Skin of body (tissue), 1 donor: ENCODE measurements at regions not wholly inside any gene's neighbourhood (a gene's known extent, or its start where the extent isn't known, plus 50 kb on each side); places are given as distances from the start of the nearest gene placed in this dataset.

ENCODE experiments used
- DNase-seq: peaks from one replicate; lab custom pipeline; 2025; lab: John Stamatoyannopoulos, UW

DNA sequence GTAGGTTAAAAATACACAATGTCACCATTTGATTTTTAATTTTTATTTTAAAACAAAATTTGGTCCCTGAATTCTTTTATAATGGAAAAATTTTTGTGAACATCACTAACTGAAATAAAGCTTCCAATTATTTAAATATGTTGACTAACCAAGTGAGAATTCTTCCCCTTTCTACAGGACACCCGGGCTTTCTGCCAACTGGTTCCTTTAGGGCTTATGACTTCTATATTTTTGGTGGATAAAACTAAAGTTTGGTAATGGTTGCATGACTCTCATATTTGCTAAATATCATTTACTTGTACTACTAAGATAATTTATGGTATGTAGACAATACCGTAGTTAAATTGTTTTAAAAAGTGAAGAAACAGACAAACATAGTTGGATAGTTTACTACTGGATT, 291.0 kb upstream of the DOK6 start:
- DNase-seq = no peak

DNA sequence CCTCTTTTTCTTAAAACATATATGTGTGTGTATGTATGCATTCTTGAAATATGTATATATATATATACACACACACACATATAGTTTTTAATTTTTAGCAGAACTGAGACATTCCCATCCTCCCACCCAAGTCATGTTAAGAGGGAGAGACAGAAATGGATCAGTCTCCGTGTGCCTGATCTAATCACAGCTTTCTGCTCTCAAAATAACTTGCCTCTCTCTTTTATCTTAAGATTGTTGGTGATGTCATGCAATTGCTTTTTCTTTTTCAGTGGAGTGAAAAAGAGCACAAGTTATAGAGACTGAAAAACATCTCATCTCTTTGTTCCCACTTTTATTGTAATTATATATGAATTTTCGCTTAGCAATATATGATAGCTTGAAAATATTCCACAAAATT, 279.9 kb upstream of the DOK6 start:
- DNase-seq = no peak

DNA sequence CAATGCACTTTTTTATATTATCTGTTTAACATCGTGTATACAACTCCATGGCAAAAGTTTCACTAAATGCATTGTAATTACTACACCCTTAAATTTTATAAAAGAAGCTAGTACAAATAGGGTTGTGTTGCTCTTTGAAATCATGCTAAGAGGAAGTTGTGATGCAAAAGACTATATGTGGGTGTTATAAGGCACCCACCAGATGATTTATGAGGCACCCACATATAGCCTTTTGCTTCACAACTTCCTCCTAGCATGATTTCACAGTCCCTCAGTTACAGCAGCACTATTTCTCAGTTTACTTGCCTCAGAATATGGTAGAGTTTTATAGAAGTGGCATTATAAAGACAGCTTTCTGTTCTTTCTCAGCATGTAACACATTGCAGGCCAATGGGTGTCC, 277.3 kb upstream of the DOK6 start:
- DNase-seq = no peak

DNA sequence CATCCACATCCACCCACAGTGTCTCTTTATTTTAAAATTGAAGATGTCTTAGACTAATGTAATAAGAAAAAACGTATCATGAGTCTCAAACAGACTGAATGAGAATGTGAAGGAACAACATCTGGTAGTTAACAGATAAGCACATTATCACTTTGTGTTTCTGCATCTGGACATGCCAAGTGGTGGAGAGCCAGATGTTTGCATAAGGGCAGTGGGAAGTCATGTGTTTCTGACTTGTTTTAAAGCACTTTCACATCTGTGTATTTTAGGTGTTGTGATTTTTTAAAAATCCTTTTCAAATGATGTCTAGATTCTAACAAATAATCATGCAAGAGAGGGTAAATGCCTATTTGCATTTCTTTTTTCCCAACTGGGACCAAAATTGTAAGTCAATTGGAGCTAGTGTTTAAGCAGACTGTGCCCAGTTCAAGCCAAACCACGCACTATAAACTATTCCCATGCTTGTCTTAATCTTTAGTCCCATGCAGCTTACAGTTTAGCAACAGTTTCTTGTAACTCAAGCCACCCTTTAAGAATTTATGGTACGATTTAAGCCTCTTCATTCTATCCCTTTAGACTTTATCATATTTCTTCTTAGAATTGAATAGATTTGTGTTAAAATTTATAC, 272.7 kb upstream of the DOK6 start:
- peak; percentile 86 for DNase-seq

DNA sequence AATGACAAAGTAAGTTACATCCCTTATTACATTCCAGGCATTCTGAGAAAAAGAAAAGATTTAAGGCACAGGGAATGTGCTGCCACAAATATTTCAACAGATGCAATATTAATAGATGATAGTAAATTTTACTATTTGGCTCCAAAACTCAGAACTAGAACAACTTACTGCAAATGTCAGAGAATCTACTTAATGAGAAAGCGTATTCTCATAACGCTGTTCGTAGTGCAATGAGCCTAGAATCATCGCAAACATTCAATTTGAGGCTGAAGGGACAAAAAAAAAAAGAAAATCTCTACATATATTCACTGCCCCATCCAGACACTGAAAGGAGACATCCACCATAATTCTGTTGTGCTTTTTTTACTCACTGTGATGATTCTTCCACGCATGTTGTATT, 272.1 kb upstream of the DOK6 start:
- DNase-seq = peak; percentile 48

DNA sequence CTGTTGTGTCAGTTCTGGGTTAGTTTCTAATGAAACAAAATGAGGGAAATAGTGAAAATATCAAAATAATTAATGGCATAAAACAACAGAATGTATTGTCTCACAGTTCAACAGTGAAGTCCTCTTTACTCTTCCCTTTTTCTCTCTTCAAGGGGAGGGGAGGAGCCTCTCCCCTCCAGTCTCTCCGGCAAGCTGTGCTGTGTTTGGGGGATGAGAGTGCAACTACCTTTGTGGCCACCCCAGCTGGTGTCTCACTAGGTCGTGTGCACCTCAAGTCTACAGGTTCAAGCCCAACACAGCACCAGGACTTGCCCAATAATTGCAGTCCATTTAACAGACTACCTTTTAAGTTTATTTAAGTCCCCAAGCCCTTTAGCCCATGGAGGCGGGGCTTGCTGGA, 271.7 kb upstream of the DOK6 start:
- no peak for DNase-seq

DNA sequence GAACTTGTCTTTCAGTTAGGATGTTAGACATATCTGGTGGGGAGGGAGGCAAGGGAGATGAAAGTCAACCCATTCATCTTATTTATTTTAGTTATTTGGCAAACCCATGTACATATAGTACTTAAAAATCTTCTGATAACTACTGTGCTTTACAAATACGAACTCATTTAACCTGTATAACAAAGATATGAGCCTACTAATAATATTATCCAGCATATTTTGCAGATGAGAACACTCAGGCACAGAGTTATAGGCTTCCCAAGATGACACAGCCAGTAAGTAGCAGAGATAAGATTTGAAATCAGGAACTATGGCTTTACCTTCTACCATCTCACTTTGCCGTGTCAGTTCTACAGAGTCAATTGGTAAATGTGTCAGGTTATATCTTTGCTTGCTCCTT, 262.6 kb upstream of the DOK6 start:
- DNase-seq = no peak

DNA sequence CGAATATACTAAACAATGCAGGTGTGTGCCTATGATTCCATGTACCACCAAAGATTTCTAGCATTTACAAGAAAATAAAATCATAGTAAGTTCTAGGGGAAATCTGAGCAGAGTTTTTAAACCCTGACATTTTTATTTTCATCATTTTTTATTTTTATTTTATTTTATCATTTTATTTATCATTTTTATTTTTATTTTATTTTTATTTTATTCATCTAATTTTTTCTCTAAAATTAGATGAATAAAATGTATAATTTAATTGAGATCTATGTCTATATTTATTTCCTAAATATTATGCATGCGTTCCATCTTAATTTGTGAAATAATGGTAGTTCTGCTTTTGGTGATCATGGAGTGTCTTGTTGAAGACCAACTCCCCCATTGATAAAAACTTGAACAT, 257.6 kb upstream of the DOK6 start:
- no peak for DNase-seq

DNA sequence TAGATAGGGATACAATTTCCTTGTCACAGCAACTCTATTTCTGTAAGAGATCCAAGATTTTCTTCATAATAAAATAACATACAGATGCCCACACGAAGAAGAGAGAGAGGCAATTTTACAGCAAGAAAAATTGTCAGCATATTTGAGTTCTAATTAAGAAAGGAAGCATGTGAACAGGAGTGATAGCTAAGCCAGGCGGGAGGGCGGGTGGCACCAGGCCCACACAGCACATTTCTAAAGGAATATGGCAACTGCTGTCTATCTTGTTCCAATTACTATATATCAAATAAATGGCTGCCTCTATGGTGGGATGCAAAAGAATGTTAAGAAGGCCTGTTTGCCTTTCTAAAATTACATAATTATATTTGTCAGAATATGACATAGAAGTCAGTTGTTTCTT, 248.3 kb upstream of the DOK6 start:
- DNase-seq = no peak

DNA sequence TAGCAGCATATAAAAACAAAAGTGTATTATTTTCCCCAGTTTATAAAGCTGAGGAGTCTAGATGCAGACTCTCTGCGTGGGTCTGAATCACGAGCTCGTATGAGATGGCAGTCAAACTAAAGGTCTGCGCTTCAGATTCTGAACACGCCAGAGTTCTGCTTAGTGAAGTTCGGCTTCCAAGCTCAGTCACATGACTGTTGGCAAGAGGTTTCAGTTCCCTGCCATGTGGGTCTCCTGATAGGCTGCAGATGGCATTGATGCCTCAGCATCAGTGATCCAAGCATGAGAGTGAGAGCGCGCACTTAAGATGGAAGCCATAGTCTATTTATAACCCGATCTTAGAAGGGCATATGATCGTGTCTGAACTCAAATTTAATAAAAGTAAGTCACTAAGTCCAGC, 242.8 kb upstream of the DOK6 start:
- no peak for DNase-seq

DNA sequence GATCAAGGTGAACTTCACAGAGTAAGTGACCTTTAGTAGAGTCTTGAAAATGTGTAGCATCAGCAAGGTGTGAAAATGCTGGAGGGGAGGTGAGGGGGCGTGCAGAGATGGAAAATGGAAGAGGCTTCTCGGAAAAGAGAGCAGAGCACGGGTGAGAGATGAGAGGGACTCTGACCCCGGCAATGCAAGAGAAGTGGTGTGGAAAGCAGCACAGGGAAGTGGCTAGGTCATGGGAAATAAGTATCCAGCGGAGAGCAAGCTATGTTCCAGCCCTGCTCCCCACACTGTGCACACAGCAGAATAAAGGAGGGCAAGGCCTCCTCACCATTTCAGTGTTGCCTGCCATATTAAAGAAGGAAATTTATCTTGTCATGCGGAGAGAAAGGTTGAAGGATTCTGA, 241.7 kb upstream of the DOK6 start:
- DNase-seq = no peak

DNA sequence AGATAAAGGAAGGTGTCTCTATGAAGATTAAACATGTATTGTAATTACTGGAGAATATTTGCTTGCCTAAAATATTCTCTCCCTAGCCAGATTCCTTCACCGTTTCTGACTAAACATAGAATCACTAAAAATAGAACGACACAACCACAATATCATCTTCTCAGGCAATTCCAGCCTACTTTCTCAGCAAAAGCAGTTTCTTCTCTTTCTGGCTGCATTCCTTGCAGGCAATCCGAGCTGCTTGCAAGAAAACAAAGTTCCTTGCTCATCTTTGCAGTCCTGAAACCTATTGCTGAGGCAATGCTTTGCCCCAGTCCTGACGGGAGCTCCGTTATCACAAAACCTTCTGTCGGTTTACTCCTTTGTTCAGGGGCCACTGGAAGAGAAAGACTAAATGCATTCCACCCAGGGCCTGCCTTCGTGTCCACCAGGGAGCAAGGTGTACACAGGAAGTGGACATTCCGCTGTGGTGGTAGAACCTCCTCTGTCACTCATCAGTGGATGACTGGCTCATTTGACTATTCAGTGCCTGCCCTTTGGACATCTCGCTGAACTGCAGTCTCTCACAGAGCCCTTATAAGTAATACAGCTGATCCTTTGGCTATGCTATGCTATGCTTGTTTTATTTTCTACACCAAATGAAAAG, 239.2 kb upstream of the DOK6 start:
- no peak for DNase-seq

DNA sequence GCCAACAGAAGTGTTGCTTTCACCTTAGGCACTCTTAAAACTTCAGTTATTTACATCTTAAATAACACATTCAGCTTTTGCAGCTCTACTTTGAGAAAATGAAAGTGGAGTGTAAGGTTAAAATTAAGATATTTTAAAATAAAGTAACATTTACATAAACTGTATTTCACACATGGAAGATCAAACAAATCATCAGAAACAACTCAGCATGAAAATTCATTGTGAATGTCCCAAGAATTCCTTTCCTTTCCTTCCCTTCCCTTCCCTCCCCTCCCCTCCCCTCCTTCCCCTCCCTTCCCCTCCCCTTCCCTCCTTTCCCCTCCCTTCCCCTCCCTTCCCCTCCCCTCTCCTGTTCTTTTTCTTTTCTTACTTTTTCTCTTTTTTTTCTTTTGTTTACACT, 238.0 kb upstream of the DOK6 start:
- no peak for DNase-seq

DNA sequence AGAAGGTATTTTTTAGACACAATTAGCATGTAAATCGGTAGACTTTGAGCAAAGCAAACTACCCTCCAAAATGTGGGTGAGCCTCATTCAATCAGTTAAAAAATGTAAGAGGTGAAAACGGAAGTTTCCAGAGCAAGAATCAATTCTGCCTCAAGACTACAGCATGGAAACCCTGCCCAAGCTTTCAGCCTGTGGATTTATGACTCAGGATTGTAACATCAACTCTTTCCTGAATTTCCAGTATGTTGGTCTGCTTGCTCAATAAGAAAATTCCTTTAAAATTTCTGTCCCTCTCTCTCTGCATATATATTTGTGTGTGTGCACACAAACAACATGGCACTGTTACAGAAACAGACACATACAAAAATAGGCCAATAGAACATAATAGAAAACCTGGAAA, 228.6 kb upstream of the DOK6 start:
- DNase-seq = no peak

DNA sequence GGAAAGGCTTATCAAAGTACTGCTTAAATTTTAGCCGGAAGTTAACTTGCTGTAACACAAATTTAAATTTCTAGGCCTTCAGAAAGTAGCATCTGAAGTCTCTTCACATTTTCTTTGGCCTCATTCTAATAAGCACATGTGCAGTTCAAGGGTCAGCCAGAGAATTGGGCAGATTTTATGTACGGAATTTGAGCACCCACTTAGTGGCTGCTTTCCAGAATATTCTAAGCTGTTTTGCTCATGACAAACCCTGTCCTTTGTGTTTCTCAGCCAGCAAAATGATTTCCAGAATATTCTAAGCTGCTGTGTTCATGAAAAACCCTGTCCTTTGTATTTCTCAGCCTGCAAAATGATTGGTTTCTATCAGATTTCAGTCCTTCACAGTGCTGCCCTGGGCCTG, 225.0 kb upstream of the DOK6 start:
- DNase-seq = no peak

DNA sequence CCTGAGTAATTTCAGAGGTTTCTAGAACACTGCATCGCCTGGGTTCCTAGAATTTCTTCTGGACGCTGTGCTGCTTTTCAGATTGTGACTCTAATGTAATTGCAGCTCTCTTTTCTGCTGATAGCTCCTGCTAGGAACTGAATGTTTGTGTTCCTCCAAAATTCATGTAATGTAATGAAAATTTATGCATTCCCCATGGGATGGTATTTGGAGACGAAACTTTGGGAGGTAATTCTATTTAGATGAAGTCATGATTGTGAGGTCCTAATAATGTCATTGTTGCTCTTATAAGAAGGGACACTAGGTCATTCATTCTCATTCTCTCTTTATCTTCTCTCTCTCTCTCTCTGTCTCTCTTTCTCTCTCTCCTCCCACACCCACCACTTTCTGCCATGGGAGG, 223.9 kb upstream of the DOK6 start:
- no peak for DNase-seq

DNA sequence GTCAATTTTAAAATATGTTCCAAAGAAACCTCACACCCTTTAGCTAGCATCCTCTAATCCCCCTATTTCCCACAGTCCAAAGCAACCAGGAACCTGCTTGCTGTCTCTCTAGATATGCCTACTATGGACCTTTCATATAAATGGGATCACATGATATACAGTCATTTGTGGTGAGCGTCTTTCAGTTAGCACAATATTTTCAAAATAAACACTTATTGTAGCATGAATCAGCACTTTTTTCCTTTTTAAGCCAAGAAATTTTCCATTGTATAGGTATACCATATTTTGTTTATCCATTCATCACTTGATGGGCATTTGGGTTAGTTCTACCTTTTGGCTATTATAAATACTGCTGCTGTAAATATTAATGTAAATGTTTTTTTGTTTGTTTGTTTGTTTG, 223.0 kb upstream of the DOK6 start:
- no peak for DNase-seq

DNA sequence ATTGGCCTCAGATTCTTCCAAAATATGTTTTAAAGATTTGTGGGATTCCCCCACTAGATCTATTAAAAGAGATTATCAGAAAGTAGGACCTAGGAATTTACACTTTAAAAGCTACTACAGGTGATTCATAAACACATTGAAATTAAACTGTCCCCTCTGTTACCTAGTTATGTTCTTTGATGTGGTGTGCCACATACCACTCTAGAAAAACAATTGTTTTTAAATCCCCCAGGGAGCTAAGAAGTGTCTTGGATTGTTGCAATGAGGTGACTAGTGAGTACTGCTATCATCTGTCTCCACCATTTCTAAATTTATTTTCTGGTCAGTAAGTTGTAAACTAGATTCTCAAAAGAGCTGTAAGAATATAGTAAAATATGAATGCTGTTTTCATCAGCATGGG, 214.5 kb upstream of the DOK6 start:
- DNase-seq = no peak

DNA sequence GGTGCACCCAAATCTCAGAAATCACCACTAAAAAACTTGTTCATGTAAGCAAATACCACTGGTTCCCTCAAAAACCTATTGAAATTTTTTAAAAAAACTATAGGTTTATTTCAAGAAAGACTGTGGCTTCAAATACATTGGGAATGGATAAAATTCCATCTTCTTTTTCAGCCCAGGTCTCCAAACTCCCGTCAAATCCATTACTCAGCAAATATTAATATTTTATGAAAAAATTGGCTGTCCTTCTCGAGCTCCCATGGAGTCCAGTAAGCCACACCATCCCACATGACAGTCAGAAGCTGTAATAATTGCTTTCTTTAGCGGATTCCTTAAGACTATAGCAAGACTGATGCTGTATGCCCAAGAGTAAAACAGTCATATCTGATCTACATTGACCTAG, 204.4 kb upstream of the DOK6 start:
- DNase-seq = no peak

DNA sequence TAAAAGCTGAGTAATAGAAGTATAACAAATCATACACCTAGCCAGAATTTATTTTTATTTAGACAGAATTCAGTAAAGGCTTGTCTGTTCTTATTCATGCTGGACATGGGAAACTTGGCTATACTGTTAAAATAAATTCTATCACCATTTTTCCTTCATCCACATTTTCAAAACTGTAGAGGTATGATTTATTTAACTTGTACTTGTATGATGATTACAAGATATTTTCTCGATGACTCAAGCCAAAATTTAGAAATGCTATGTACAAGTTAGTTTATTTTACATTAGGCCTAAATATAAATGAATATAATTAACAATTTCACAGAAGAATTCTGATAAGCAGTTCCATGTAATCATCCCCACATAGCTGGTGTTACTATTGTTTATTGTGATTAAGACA, 194.8 kb upstream of the DOK6 start:
- DNase-seq = no peak

DNA sequence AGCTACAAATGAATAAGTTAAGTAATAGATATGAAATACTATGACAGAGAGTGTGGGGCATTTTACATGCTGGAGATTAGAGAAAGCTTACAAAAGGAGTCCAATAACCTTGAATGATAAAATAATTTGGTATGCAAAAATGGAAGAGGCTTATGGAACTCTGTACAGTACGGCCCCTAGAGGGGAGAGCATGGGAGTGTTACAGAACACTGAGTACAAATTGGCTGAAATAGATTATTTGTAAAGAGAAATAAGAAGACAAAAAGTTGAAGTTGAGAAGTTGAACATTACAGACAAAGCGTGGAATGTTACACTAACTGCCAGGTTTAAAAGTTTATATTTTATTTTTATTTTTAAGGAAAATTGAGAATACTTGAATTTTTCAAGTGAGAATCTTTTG, 192.1 kb upstream of the DOK6 start:
- no peak for DNase-seq

DNA sequence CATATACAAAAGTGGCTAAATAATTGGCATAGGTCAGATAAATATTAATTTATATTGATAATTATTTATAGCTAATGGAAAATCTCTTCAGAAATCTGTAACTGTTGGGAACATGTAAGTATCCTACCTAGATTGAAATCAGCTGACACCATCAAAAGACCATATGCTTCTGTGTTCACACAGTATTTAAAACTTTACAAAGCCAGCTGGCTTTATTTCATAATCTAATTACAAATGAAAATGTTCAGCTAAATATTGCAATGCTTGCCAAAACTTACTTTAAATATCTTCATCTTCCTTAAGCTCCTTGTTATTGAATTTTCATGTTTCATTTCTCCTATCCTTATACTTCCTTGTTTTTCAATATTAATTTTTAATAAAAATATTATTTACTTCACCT, 190.9 kb upstream of the DOK6 start:
- DNase-seq = no peak

DNA sequence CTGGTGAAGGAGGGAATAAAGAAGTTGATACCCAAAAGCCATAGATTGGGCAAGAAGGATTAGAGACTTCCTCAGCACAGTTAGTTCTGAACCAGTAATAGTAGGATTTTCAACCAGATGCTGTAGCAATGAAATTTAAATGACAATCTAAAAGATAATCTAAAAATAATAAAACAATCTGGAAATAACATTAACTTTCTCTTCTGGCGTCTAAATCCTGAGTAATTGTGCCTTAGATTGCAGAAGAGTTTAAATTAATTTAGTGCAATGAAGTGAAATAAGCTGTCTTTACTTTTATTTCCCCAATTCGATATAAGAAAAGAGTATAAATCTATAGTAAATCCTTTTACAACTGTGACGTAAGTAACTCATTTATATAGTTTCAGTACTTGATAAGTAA, 186.8 kb upstream of the DOK6 start:
- no peak for DNase-seq

DNA sequence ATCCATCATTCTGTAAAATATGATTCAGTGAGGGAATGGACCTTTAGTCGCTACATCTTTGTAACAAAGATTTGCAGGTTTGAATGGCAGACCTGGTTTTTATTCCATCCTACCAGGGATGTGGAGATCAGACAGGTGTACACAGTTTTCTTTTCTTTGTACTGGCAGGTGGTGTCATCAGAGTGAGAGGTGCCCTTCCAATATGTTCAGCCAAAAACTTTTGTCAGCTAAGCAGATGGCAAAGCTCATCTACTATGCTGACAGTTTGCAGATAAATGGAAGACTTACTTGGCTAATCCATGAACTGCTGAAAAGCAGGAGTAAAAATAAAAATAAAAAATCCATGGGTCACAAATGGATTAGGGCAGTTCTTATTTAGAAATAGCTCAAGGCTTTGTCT, 185.5 kb upstream of the DOK6 start:
- DNase-seq = no peak
